HEK293T (cell line): ENCODE measurements at regions not wholly inside any gene's neighbourhood (a gene's known extent, or its start where the extent isn't known, plus 50 kb on each side); places are given as distances from the start of the nearest gene placed in this dataset.

Experiments used
- CTCF ChIA-PET: fragments of 350-600 bp; formaldehyde crosslinking; extraction: SDS; loops from one replicate; lab custom pipeline; 2021; ENCODE audit warnings: antibody characterized with exemption, inconsistent platforms; lab: Yijun Ruan, JAX
- POLR2A ChIA-PET: fragments of 350-600 bp; formaldehyde crosslinking; extraction: SDS; loops from one replicate; lab custom pipeline; 2020; ENCODE audit warnings: antibody characterized with exemption, inconsistent platforms; lab: Yijun Ruan, JAX
- DNase-seq: peaks from one replicate; pipeline ENCODE4 v3.0.0; 2012; ENCODE audit warnings: mixed read lengths; ENCODE audit errors: extremely low spot score
- ARNT ChIP-seq: fragments of 450-650 bp; IDR thresholded peaks from 2 replicates; pipeline ENCODE4 v1.6.1; 2017; ENCODE audit warnings: mild to moderate bottlenecking
- BHLHE40 ChIP-seq: fragments of 450-650 bp; IDR thresholded peaks from 2 replicates; pipeline ENCODE4 v1.6.1; 2016; ENCODE audit warnings: mild to moderate bottlenecking, moderate library complexity, borderline replicate concordance
- CTBP1 ChIP-seq: fragments of 450-650 bp; IDR thresholded peaks from 2 replicates; pipeline ENCODE4 v1.6.1; 2016; ENCODE audit warnings: borderline replicate concordance
- ELF4 ChIP-seq: fragments of 450-650 bp; IDR thresholded peaks from 2 replicates; pipeline ENCODE4 v1.6.1; 2017; ENCODE audit warnings: antibody characterized with exemption
- FOXA1 ChIP-seq: fragments of 450-650 bp; IDR thresholded peaks from 2 replicates; pipeline ENCODE4 v1.6.1; 2016; ENCODE audit warnings: mild to moderate bottlenecking
- FOXK2 ChIP-seq: fragments of 450-650 bp; IDR thresholded peaks from 2 replicates; pipeline ENCODE4 v1.6.1; 2016; ENCODE audit warnings: mild to moderate bottlenecking
- FOXM1 ChIP-seq: fragments of 450-650 bp; IDR thresholded peaks from 2 replicates; pipeline ENCODE4 v1.6.1; 2017; ENCODE audit warnings: mild to moderate bottlenecking, borderline replicate concordance
- HDGF ChIP-seq: fragments of 450-650 bp; IDR thresholded peaks from 2 replicates; pipeline ENCODE4 v1.6.1; 2017; ENCODE audit warnings: antibody characterized with exemption, borderline replicate concordance
- L3MBTL2 ChIP-seq: fragments of 450-650 bp; conservative IDR thresholded peaks from 2 replicates; pipeline ENCODE4 v1.6.1; 2016; ENCODE audit warnings: mild to moderate bottlenecking
- LEF1 ChIP-seq: fragments of 450-650 bp; IDR thresholded peaks from 2 replicates; pipeline ENCODE4 v1.6.1; 2017; ENCODE audit warnings: mild to moderate bottlenecking, borderline replicate concordance
- NFRKB ChIP-seq: fragments of 450-650 bp; IDR thresholded peaks from 2 replicates; pipeline ENCODE4 v1.6.1; 2016; ENCODE audit warnings: mild to moderate bottlenecking, moderate library complexity
- SP1 ChIP-seq: fragments of 450-650 bp; IDR thresholded peaks from 2 replicates; pipeline ENCODE4 v1.6.1; 2017
- SUZ12 ChIP-seq: fragments of 450-650 bp; IDR thresholded peaks from 2 replicates; pipeline ENCODE4 v1.6.1; 2016; ENCODE audit warnings: mild to moderate bottlenecking
- TARDBP ChIP-seq: fragments of 450-650 bp; IDR thresholded peaks from 2 replicates; pipeline ENCODE4 v1.6.1; 2016
- ZNF384 ChIP-seq: fragments of 450-650 bp; IDR thresholded peaks from 2 replicates; pipeline ENCODE4 v1.6.1; 2016
- TF ChIP-seq, protein P1 (sequence below): fragments of 450-650 bp; IDR thresholded peaks from 2 replicates; pipeline ENCODE4 v1.6.1; 2016

DNA sequence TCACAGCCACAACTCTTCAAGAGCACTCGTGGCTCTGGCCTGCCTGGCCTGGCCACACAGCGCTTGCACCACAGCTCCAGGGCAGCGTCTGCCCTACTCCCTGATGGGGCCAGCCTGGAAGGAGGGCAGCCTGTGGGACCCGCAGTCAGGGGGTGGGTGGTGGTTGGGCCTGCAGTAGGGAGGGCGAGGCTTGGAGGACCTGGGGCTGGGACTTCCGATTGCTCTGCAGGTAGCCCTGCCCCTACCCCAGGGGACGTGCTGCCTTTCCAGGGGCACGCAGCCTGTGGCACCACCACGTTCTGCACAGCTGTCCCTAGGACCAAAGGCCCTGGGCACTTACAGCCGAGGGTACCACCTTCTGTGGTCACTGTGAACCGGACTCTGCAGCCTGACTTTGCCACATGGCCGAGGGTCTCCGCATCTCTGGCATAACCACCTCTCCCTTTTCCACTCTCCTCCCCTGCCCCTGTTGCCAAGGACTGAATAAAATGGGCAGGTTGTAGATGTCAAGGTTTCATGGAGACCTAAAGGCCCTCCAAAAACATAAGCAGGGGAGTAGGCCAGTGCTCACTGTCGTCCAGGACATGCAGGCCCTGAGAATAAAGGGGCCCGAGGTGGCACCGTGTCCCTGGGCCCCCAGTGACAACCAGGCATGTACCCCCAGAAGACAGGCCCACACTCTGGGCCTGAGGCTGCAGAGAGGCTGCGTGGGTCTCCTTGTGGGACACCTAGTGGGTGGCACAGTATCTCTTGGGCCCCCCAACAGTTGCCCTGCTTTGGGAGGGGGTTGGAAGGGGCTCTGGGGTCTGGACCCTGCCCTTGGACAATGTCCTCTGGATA is 87.3 kb downstream of the INHBB start:
- TF ChIP-seq LEF1, result no peak
- ChIA-PET CTCF (no interaction called here), POLR2A (no interaction called here)
- DNase-seq, result no peak

GRCh38 chr2:120433816-120434290 is 87.9 kb downstream of the INHBB start:
- POLR2A ChIA-PET, result no interaction called here
- DNase-seq, result no peak
- TF ChIP-seq SP1, result no peak
- no peak for TF ChIP-seq LEF1
- TF ChIP-seq SUZ12, result no peak
- no peak for TF ChIP-seq ARNT
- TF ChIP-seq NFRKB, result no peak
- no peak for TF ChIP-seq ELF4
- TF ChIP-seq FOXM1, result no peak
- TF ChIP-seq L3MBTL2, result no peak
- no peak for TF ChIP-seq CTBP1
- TF ChIP-seq FOXA1, result no peak
- no peak for TF ChIP-seq ZNF384
- no peak for TF ChIP-seq BHLHE40
- TF ChIP-seq FOXK2, result no peak
- CTCF ChIA-PET, result no interaction called here

DNA sequence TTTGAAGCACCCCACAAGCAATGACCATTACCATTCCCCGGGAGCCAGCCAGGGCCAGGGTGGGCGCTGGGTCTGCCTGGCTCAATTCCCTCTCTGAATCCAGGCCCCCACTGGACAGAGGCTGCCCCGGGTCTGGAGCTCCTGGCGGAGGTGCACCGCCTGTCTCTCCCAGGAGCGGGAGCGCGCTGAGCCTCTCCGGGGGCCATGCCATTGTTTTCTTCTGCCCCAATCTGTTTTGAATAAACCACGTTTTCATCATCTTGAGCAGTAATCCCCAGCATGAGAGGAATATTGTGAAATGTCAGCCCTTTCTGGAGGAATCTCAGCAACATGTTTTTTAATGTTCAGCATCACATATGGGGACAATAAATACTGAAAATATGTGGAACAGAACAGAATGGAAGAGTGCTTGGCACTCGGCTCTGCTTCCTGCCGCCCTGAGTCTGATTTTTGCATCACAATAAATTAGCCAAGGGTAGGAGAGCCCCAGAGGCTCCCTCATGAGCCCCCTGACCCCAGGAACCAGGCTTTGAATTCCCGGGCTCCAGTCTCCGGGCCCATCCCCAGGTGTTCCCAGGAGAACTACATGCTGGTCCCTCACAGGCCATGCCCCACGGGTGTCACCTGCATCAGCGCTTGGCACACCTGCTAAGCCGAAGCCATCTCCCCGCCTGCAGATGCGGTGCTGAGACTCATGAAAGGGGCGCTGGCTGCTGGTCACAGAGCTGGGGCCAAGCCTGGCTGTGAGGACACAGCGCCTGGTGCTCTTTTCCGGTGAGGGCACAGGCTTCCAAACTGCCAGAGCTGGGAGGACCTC is 88.8 kb downstream of the INHBB start:
- POLR2A ChIA-PET, result no interaction called here

GRCh38 chr2:120435671-120436459 is 89.9 kb downstream of the INHBB start:
- DNase-seq, result no peak

More for the DNA sequence above, 88.8 kb downstream of the INHBB start:
- CTCF ChIA-PET, result no interaction called here
- TF ChIP-seq LEF1 (no peak), SP1 (no peak), TARDBP (no peak), SUZ12 (no peak), FOXK2 (no peak), ZNF384 (no peak), L3MBTL2 (no peak), ELF4 (no peak), FOXA1 (no peak), HDGF (no peak), CTBP1 (no peak), BHLHE40 (no peak), ARNT (no peak), NFRKB (no peak), FOXM1 (no peak)
- TF ChIP-seq, protein P1, sequence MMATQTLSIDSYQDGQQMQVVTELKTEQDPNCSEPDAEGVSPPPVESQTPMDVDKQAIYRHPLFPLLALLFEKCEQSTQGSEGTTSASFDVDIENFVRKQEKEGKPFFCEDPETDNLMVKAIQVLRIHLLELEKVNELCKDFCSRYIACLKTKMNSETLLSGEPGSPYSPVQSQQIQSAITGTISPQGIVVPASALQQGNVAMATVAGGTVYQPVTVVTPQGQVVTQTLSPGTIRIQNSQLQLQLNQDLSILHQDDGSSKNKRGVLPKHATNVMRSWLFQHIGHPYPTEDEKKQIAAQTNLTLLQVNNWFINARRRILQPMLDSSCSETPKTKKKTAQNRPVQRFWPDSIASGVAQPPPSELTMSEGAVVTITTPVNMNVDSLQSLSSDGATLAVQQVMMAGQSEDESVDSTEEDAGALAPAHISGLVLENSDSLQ, result no peak
- DNase-seq, result no peak

DNA sequence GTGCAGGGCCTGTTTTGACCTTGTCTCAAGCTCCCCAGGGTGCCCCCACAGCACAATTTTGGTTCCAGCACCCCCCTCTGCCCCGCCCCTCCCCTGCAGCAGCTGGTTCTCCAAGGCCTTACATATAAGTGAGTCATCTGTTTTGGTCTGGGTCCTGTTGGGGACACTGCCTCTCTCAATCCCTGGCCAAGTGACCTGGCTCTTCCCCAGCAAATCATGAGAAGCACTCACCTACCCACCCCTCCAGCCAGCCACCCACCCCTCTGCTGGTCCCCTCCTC is 90.5 kb downstream of the INHBB start:
- CTCF ChIA-PET, result interaction anchor here (0.8 kb wide), 1 partner anchor 93 kb away, joined by 3 read pairs; no protein-coding TSS in a partner anchor
- POLR2A ChIA-PET, result no interaction called here

More at GRCh38 chr2:120435671-120436459, 89.9 kb downstream of the INHBB start:
- TF ChIP-seq FOXM1, result no peak
- TF ChIP-seq FOXA1, result no peak
- no peak for TF ChIP-seq L3MBTL2
- TF ChIP-seq ELF4, result no peak
- no peak for TF ChIP-seq ZNF384
- TF ChIP-seq NFRKB, result no peak
- TF ChIP-seq, protein P1, result no peak
- no peak for TF ChIP-seq ARNT
- TF ChIP-seq FOXK2, result no peak
- TF ChIP-seq LEF1, result no peak
- TF ChIP-seq CTBP1, result no peak
- TF ChIP-seq SP1, result no peak
- TF ChIP-seq SUZ12, result no peak
- no peak for TF ChIP-seq TARDBP
- no peak for TF ChIP-seq BHLHE40
- POLR2A ChIA-PET, result no interaction called here
- CTCF ChIA-PET, result no interaction called here

More for the DNA sequence above, 90.5 kb downstream of the INHBB start:
- DNase-seq, result no peak
- TF ChIP-seq L3MBTL2, result no peak
- no peak for TF ChIP-seq HDGF
- TF ChIP-seq ARNT, result no peak
- no peak for TF ChIP-seq CTBP1
- TF ChIP-seq TARDBP, result no peak
- TF ChIP-seq ZNF384, result no peak
- no peak for TF ChIP-seq SP1
- TF ChIP-seq SUZ12, result no peak
- no peak for TF ChIP-seq FOXA1
- TF ChIP-seq LEF1, result no peak
- no peak for TF ChIP-seq FOXM1
